ENCODE measurements at regions not wholly inside any gene's neighbourhood (a gene's known extent, or its start where the extent isn't known, plus 50 kb on each side); places are given as distances from the start of the nearest gene placed in this dataset.
"Not testable (repeated sequence)": the region's sequence is repeated elsewhere in the genome, so short reads cannot be mapped to it uniquely, and the experiment has no call there.

GRCh38 chr3:40751666-40752065 lies 226.9 kb downstream of the ZNF621 start:
- no peak for DNase-seq

- no peak for DNase-seq
These were observed 227.7 kb downstream of the ZNF621 start for GRCh38 chr3:40752492-40752891.

- DNase-seq, result no peak
These were observed 228.6 kb downstream of the ZNF621 start for GRCh38 chr3:40753291-40753770.

- no peak for DNase-seq
These were observed 229.2 kb downstream of the ZNF621 start for GRCh38 chr3:40753951-40754350.

- no peak for DNase-seq
These were observed 230.2 kb downstream of the ZNF621 start for GRCh38 chr3:40754994-40755393.

GRCh38 chr3:40756500-40756899 lies 231.7 kb downstream of the ZNF621 start:
- DNase-seq, result no peak

- DNase-seq, result not testable (repeated sequence)
These were observed 238.0 kb downstream of the ZNF621 start for GRCh38 chr3:40762771-40763170.

GRCh38 chr3:40763807-40764206 lies 239.0 kb downstream of the ZNF621 start:
- DNase-seq, result no peak

GRCh38 chr3:40764747-40765146 lies 240.0 kb downstream of the ZNF621 start:
- no peak for DNase-seq

- DNase-seq, result no peak
These were observed 241.1 kb downstream of the ZNF621 start for GRCh38 chr3:40765884-40766283.

- DNase-seq, result no peak
These were observed 241.6 kb downstream of the ZNF621 start for GRCh38 chr3:40766396-40766795.

- DNase-seq, result no peak
These were observed 243.3 kb downstream of the ZNF621 start for GRCh38 chr3:40768046-40768445.

GRCh38 chr3:40768536-40768935 lies 243.8 kb downstream of the ZNF621 start:
- no peak for DNase-seq

GRCh38 chr3:40770061-40770460 lies 245.3 kb downstream of the ZNF621 start:
- peak in 1 of 56 donors; percentile 7 for DNase-seq

- peak in 13 of 56 donors; percentile 2 to 38 (median 13) for DNase-seq
These were observed 246.4 kb downstream of the ZNF621 start for GRCh38 chr3:40771112-40771511.

GRCh38 chr3:40779039-40779438 lies 254.3 kb downstream of the ZNF621 start:
- no peak for DNase-seq

GRCh38 chr3:40780291-40780924 lies 255.6 kb downstream of the ZNF621 start:
- peak in 55 of 56 donors; percentile 15 to 91 (median 68) for DNase-seq

GRCh38 chr3:40780925-40781406 lies 256.2 kb downstream of the ZNF621 start:
- peak in 28 of 56 donors; percentile 11 to 54 (median 38) for DNase-seq

- DNase-seq, result no peak
These were observed 257.5 kb downstream of the ZNF621 start for GRCh38 chr3:40782111-40782721.

GRCh38 chr3:40790746-40791145 lies 266.0 kb downstream of the ZNF621 start:
- no peak for DNase-seq

GRCh38 chr3:40793730-40794129 lies 269.0 kb downstream of the ZNF621 start:
- no peak for DNase-seq

- DNase-seq, result no peak
These were observed 275.6 kb downstream of the ZNF621 start for GRCh38 chr3:40800343-40800742.

GRCh38 chr3:40801284-40801741 lies 276.6 kb downstream of the ZNF621 start:
- no peak for DNase-seq
